Astrocyte (in vitro differentiated cells and primary cell): ENCODE measurements at regions not wholly inside any gene's neighbourhood (a gene's known extent, or its start where the extent isn't known, plus 50 kb on each side); places are given as distances from the start of the nearest gene placed in this dataset.

Source experiments
- DNase-seq: peaks from one replicate; pipeline ENCODE4 v3.0.0-alpha.2; 2010; ENCODE audit warnings: low read depth
- FAIRE-seq: peaks from 2 replicates; lab custom pipeline; 2011; peaks lifted over from hg19 to GRCh38; lab: Jason Lieb, UNC
- H2AFZ ChIP-seq: 2 replicates; pipeline ENCODE4 v1.6.0; 2012; ENCODE audit warnings: low read depth, low read length, inconsistent platforms
- H3K27ac ChIP-seq: 2 replicates; pipeline ENCODE4 v1.5.1; 2011; ENCODE audit warnings: low read depth, low read length, inconsistent platforms
- H3K27me3 ChIP-seq: 2 replicates; pipeline ENCODE4 v1.6.0; 2011; ENCODE audit warnings: low read length, inconsistent platforms; ENCODE audit not compliant: insufficient read depth
- H3K36me3 ChIP-seq: 2 replicates; pipeline ENCODE4 v1.5.1; 2011; ENCODE audit warnings: low read length, inconsistent platforms; ENCODE audit not compliant: insufficient read depth
- H3K4me1 ChIP-seq: 2 replicates; pipeline ENCODE4 v1.5.1; 2011; ENCODE audit warnings: low read length, inconsistent platforms; ENCODE audit not compliant: insufficient read depth
- H3K4me2 ChIP-seq: 2 replicates; pipeline ENCODE4 v1.6.0; 2012; ENCODE audit warnings: low read length, inconsistent platforms
- H3K4me3 ChIP-seq: 2 replicates; pipeline ENCODE4 v1.5.1; 2011; ENCODE audit warnings: low read depth, mild to moderate bottlenecking, low read length, inconsistent platforms; ENCODE audit not compliant: insufficient read depth
- H3K79me2 ChIP-seq: 2 replicates; pipeline ENCODE4 v1.6.0; 2012; ENCODE audit warnings: mild to moderate bottlenecking, low read length, inconsistent platforms; ENCODE audit not compliant: insufficient read depth
- H3K9ac ChIP-seq: 2 replicates; pipeline ENCODE4 v1.6.0; 2012; ENCODE audit warnings: mild to moderate bottlenecking, low read length, inconsistent platforms
- H3K9me3 ChIP-seq: 2 replicates; pipeline ENCODE4 v1.5.1; 2012; ENCODE audit warnings: low read depth, mild to moderate bottlenecking, low read length, inconsistent platforms; ENCODE audit not compliant: insufficient read depth
- H4K20me1 ChIP-seq: 2 replicates; pipeline ENCODE4 v1.6.0; 2012; ENCODE audit warnings: low read length, inconsistent platforms; ENCODE audit not compliant: insufficient read depth
- H3K27ac Mint-ChIP-seq: one replicate; pipeline ENCODE4 v1.8.0; 2021; ENCODE audit warnings: mild to moderate bottlenecking, mixed read lengths; ENCODE audit not compliant: unreplicated experiment
- H3K27me3 Mint-ChIP-seq: one replicate; pipeline ENCODE4 v1.8.0; 2021; ENCODE audit warnings: low read depth, mixed read lengths; ENCODE audit not compliant: unreplicated experiment
- H3K36me3 Mint-ChIP-seq: one replicate; pipeline ENCODE4 v1.8.0; 2021; ENCODE audit warnings: low read depth, mixed read lengths; ENCODE audit not compliant: unreplicated experiment
- H3K4me1 Mint-ChIP-seq: one replicate; pipeline ENCODE4 v1.8.0; 2021; ENCODE audit warnings: low read depth, mixed read lengths; ENCODE audit not compliant: unreplicated experiment
- H3K4me3 Mint-ChIP-seq: one replicate; pipeline ENCODE4 v1.8.0; 2021; ENCODE audit warnings: mild to moderate bottlenecking, moderate library complexity, mixed read lengths; ENCODE audit not compliant: unreplicated experiment
- H3K9me3 Mint-ChIP-seq: one replicate; pipeline ENCODE4 v1.8.0; 2021; ENCODE audit warnings: mild to moderate bottlenecking, mixed read lengths; ENCODE audit not compliant: unreplicated experiment
- CTCF ChIP-seq: IDR thresholded peaks from 2 replicates; pipeline ENCODE4 v1.5.1; 2011; ENCODE audit warnings: low read depth, mild to moderate bottlenecking, inconsistent platforms, low read length, moderate library complexity; ENCODE audit not compliant: insufficient read depth
- EZH2 ChIP-seq: IDR thresholded peaks from 2 replicates; pipeline ENCODE4 v1.6.1; 2012; ENCODE audit warnings: mild to moderate bottlenecking, low read length, inconsistent platforms; ENCODE audit not compliant: insufficient read depth

- no peak overlapping the region for H3K4me3 ChIP-seq
- no peak overlapping the region for H3K27ac ChIP-seq
- H3K4me1 ChIP-seq = no peaks in the 10 kb centered on the region
- H3K4me3 Mint-ChIP-seq = no peak overlapping the region
- no peaks in the 10 kb centered on the region for H3K36me3 Mint-ChIP-seq
- H3K79me2 ChIP-seq = no peaks in the 10 kb centered on the region
- H3K4me1 Mint-ChIP-seq = peaks cover 3% of the 10 kb centered on the region
- no peaks in the 10 kb centered on the region for H3K27me3 Mint-ChIP-seq
- no peak overlapping the region for H3K27ac Mint-ChIP-seq
- H3K9me3 ChIP-seq = no peaks in the 10 kb centered on the region
- H4K20me1 ChIP-seq = no peaks in the 10 kb centered on the region
- no peaks in the 10 kb centered on the region for H3K27me3 ChIP-seq
- H2AFZ ChIP-seq = no peak overlapping the region
- TF ChIP-seq EZH2 (no peak), CTCF (no peak)
- H3K9ac ChIP-seq = no peak overlapping the region
- no peaks in the 10 kb centered on the region for H3K9me3 Mint-ChIP-seq
- no peak for DNase-seq
- no peaks in the 10 kb centered on the region for H3K36me3 ChIP-seq
- FAIRE-seq = no peak
- no peak overlapping the region for H3K4me2 ChIP-seq
Measured at GRCh38 chr5:117893211-117893610, 1095.1 kb downstream of the DTWD2 start.

GRCh38 chr5:117892360-117892759 is 1096.0 kb downstream of the DTWD2 start:
- no peak for FAIRE-seq
- H3K4me1 ChIP-seq = no peaks in the 10 kb centered on the region
- no peaks in the 10 kb centered on the region for H3K27me3 Mint-ChIP-seq

More at GRCh38 chr5:117892360-117892759, 1096.0 kb downstream of the DTWD2 start:
- Mint-ChIP-seq H3K4me3 (no peak overlapping the region), H3K27ac (no peak overlapping the region), H3K4me1 (peaks cover 3% of the 10 kb centered on the region), H3K9me3 (no peaks in the 10 kb centered on the region), H3K36me3 (no peaks in the 10 kb centered on the region)
- Histone ChIP-seq H3K4me3 (no peak overlapping the region), H2AFZ (no peak overlapping the region), H3K9ac (no peak overlapping the region), H3K4me2 (no peak overlapping the region), H3K9me3 (no peaks in the 10 kb centered on the region), H4K20me1 (no peaks in the 10 kb centered on the region), H3K79me2 (no peaks in the 10 kb centered on the region), H3K27me3 (no peaks in the 10 kb centered on the region), H3K27ac (no peak overlapping the region), H3K36me3 (no peaks in the 10 kb centered on the region)
- no peak for TF ChIP-seq EZH2
- no peak for TF ChIP-seq CTCF
- no peak for DNase-seq
